ENCODE measurements at regions not wholly inside any gene's neighbourhood (a gene's known extent, or its start where the extent isn't known, plus 50 kb on each side); places are given as distances from the start of the nearest gene placed in this dataset.

DNA sequence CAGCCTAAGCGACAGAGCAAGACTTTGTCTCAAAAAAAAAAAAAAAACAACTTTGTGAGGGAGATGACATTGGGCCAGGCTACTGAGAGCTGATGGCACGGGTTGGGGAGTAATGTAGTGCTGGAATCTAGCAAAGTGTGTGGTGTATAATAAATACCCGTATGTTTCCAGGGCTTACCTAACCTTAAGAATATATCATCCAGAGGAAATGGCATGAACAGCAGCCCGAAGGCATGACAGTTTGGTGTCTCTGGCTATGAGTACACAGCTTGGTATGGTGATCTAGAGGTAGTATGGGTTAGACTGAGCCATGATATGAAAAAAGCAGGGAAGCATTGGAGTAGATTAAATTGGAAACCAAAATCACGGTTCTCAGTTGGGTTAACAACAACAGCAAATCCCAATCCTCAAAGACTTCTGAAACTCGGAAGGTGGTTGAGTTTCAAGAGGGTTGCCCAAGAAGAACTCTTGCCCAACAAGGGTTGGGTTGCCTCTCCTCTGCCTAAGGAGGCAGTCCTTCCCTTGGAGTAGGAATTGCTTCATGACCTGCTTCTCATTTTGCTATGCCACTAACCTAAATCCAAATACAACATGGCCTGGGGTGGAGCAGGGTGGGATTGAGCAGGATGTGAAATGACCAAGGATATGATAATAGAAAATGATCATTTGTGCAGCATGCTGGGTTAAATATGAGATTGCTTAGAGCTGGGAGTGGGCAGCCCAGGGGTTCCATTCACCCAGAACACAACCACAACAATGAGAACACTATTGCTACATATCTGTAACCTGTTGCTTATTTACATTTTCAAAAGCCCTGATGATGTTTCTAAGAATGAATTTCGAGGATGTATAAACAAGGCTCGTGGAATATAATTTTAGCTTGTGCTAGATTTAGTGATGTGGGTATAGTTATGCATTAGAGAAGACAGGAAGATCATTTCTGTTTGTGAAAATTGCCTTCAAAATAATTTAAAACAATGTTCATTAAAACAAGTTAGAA lies 64.6 kb upstream of the ZFR start:
- Histone ChIP-seq H3K9me3 (replicated peaks) (no peaks in the 10 kb centered on the region), H3K27ac (no peak overlapping the region), H3K36me3 (no peaks in the 10 kb centered on the region), H3K4me1 (replicated peaks) (peaks cover 42% of the 10 kb centered on the region), H3K27me3 (replicated peaks) (no peaks in the 10 kb centered on the region), H3K4me3 (no peak overlapping the region)
- no peak for DNase-seq (ENCODE audit: low read depth in 1 of 2, low spot score in 2 of 2)

GRCh38 chr5:32507738-32508434 lies 63.3 kb upstream of the ZFR start:
- H3K4me1 ChIP-seq (replicated peaks): peaks cover 52% of the 10 kb centered on the region
- no peaks in the 10 kb centered on the region for H3K9me3 ChIP-seq (replicated peaks)
- H3K27ac ChIP-seq: no peak overlapping the region
- H3K27me3 ChIP-seq (replicated peaks): no peaks in the 10 kb centered on the region
- H3K36me3 ChIP-seq: no peaks in the 10 kb centered on the region
- H3K4me3 ChIP-seq: no peak overlapping the region
- DNase-seq (ENCODE audit: low read depth in 1 of 2, low spot score in 2 of 2): peak in 1 of 2 experiments; percentile 37

DNA sequence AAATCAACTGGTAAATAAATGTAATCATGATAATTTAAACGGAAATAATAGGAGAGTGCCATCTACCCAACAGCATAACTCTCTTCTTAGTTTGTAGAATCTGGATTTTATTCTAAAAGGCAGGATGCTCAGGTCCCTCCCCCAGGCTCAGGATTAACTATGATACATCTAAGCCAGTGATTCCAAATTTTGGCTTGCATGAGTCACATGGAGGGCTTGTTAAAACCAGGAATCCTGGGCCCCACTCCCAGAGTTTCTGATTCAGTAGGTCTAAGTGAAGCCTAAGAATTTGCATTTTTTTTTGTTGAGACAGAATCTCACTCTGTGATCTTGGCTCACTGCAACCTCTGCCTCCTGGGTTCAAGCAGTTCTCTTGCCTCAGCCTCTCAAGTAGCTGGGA lies 62.3 kb upstream of the ZFR start:
- Histone ChIP-seq H3K9me3 (replicated peaks) (no peaks in the 10 kb centered on the region), H3K27me3 (replicated peaks) (no peaks in the 10 kb centered on the region), H3K4me1 (replicated peaks) (peaks cover 54% of the 10 kb centered on the region), H3K27ac (no peak overlapping the region), H3K4me3 (no peak overlapping the region), H3K36me3 (no peaks in the 10 kb centered on the region)
- peak in 1 of 2 experiments; percentile 50 for DNase-seq (ENCODE audit: low read depth in 1 of 2, low spot score in 2 of 2)

DNA sequence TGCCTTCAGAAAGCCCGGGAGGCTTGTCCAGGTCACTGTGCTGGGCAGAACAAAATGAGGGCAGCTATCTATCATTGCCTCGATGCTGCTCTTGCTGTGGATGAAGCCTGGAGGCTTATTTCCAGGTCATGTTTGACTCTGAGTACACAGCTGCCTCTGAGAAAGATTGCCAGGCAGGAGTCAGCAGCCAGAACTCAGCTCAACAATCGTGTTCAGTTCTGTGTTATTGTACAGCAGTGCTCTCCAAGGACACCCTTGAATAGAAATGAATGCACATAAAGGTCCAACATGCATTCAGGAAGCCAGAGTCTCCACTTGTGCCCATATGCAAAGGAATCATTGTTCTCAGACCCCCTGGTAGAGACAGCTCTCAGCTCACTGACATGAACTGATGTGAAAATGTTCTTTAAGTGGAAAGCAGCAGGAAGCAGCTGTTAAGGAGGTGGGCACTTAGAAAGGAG lies 61.7 kb upstream of the ZFR start:
- no peak overlapping the region for H3K27ac ChIP-seq
- no peak overlapping the region for H3K4me3 ChIP-seq
- no peaks in the 10 kb centered on the region for H3K9me3 ChIP-seq (replicated peaks)
- no peak for DNase-seq (ENCODE audit: low read depth in 1 of 2, low spot score in 2 of 2)
- no peaks in the 10 kb centered on the region for H3K36me3 ChIP-seq
- peaks cover 54% of the 10 kb centered on the region for H3K4me1 ChIP-seq (replicated peaks)
- H3K27me3 ChIP-seq (replicated peaks): no peaks in the 10 kb centered on the region

DNA sequence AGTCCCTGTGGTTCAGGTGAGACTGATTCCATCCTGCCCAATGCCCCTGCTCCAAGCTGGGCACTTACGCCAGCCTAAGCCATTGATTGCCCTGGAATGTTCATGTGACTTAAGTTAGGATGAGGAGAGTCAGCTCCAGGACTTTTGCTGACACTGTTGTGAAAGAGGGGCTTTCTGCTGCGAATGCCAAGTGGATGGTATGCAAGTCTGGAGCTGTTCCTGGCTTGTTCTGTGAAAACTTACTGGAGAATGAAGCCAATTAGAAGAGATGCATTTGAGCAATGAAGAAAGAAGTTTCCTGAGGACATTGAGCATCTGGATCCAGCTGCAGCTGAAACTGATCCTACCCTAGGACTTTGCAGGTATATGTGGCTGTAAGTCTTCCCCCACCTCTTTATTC lies 61.2 kb upstream of the ZFR start:
- no peaks in the 10 kb centered on the region for H3K36me3 ChIP-seq
- peaks cover 54% of the 10 kb centered on the region for H3K4me1 ChIP-seq (replicated peaks)
- H3K9me3 ChIP-seq (replicated peaks): no peaks in the 10 kb centered on the region
- DNase-seq (ENCODE audit: low read depth in 1 of 2, low spot score in 2 of 2): no peak
- no peaks in the 10 kb centered on the region for H3K27me3 ChIP-seq (replicated peaks)
- no peak overlapping the region for H3K27ac ChIP-seq
- no peak overlapping the region for H3K4me3 ChIP-seq

DNA sequence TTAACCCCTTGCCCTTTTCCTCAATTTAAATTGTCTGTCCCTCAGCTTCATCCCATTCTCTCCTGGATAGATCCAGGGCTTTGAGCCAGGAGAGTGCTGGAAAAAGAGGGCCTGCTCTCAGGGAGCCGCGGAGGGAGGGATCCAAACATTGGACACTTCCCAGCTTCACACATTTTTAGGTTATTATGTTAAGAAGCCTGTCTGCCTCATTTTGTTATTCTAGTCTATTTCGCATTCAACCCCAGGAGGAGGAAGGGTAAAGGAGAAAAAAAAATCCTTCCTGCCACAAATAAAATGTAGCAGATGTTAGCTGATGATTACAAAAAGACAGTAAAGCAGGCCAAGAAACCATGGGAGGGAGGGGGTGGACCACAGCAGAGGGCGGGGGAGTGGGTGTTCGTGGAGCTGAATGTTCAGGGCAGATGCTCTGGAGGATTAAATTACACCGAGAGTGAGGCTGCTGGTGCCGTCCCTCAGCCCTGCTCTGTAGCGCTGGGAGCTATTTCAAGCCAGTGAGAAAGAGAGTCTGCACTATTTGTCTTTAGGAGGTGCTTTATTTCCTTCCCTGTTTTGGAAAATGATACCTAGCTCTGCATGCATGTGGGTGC lies 60.6 kb upstream of the ZFR start:
- Histone ChIP-seq H3K4me1 (replicated peaks) (peaks cover 54% of the 10 kb centered on the region), H3K36me3 (no peaks in the 10 kb centered on the region), H3K4me3 (no peak overlapping the region), H3K27me3 (replicated peaks) (no peaks in the 10 kb centered on the region), H3K9me3 (replicated peaks) (no peaks in the 10 kb centered on the region), H3K27ac (peak overlapping the region; percentile 35)
- DNase-seq (ENCODE audit: low read depth in 1 of 2, low spot score in 2 of 2): peak; percentile 46 to 51

DNA sequence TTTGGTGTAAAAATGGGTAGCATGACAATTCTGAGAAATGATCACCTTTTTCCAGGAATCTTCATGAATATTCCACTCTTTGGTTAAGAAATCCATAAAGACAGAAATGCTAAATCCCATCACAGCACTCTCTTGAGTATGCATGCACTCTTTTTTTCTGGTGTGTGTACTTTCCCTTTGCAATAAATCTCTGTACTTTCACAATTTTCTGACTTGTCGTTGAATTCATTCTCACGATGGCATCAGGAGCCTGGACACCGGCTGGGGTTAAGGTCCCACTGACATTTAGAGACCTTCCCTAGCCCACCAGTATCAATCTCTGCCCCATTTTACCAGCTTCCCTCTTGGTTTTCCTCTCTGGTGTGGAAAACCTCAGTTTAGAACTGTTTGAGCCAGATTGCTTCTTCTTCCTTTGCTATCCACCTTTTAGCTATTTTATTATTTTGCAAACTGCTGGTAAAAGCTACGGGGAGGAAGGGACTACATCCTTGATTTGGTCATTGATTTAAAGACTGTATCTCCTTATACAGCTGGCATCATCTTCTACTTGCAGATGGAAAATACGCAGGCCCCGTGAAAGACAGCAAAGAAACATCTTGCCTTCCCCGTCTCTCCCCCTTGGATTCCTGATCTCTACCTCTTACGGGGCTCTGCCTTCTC lies 59.9 kb upstream of the ZFR start:
- DNase-seq (ENCODE audit: low read depth in 1 of 2, low spot score in 2 of 2): no peak

GRCh38 chr5:32503261-32503660 lies 58.7 kb upstream of the ZFR start:
- Histone ChIP-seq H3K27me3 (replicated peaks) (no peaks in the 10 kb centered on the region), H3K4me3 (no peak overlapping the region), H3K36me3 (no peaks in the 10 kb centered on the region), H3K27ac (peak overlapping the region; percentile 27; the same call in 1 of the 2 replicates), H3K9me3 (replicated peaks) (no peaks in the 10 kb centered on the region), H3K4me1 (replicated peaks) (peaks cover 52% of the 10 kb centered on the region)
- peak; percentile 66 to 71 for DNase-seq (ENCODE audit: low read depth in 1 of 2, low spot score in 2 of 2)

More for the DNA sequence above, 59.9 kb upstream of the ZFR start:
- H3K4me3 ChIP-seq: no peak overlapping the region
- no peaks in the 10 kb centered on the region for H3K9me3 ChIP-seq (replicated peaks)
- H3K27me3 ChIP-seq (replicated peaks): no peaks in the 10 kb centered on the region
- no peaks in the 10 kb centered on the region for H3K36me3 ChIP-seq
- peak overlapping the region; percentile 35 for H3K27ac ChIP-seq
- peaks cover 54% of the 10 kb centered on the region for H3K4me1 ChIP-seq (replicated peaks)

DNA sequence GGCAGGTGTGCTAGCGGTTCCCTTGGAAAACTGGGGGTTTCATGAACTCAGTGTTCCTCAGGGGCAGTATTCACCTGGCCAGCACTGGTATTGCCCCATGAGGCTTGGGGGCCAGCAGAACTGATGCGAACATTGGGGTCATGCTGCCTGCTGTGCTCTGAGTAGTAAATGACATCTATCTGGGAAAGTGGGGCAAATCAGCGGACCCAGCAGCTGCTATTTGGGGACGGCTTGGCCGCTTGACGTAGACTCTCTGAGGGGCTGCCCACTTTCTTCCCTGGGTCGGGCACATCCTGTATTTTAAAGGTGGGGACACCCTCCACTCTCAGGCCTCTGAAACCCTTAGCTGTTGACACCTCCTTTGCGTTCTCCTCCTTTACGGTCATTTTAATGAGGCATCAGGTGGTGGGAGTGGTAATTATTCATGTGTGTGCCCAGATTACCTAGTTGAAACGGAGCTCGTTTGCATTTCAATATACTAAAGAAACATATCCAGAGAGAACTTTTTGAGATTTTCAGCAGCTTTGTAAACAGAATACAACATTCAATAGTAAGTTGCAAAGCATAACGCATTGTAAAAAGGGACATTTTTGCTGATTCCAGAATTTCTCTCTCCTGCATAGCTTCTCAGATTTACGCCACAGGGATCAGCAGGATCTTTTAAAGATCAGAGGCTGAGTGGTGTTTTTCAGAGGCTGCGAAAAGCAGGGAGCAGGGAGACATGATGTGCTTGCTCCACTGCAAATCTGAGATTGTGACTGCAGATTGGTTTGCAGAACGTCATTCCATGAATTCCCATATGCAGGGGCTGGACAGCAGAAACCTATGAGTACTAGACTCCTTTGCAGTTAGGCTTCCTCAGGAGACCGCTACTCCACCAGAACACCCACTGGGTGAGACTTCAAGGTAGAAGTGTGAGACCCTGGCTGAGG lies 56.8 kb upstream of the ZFR start:
- H3K9me3 ChIP-seq (replicated peaks): no peaks in the 10 kb centered on the region
- H3K4me3 ChIP-seq: no peak overlapping the region
- no peaks in the 10 kb centered on the region for H3K36me3 ChIP-seq
- DNase-seq (ENCODE audit: low read depth in 1 of 2, low spot score in 2 of 2): no peak
- H3K4me1 ChIP-seq (replicated peaks): peaks cover 32% of the 10 kb centered on the region
- H3K27me3 ChIP-seq (replicated peaks): no peaks in the 10 kb centered on the region
- no peak overlapping the region for H3K27ac ChIP-seq

DNA sequence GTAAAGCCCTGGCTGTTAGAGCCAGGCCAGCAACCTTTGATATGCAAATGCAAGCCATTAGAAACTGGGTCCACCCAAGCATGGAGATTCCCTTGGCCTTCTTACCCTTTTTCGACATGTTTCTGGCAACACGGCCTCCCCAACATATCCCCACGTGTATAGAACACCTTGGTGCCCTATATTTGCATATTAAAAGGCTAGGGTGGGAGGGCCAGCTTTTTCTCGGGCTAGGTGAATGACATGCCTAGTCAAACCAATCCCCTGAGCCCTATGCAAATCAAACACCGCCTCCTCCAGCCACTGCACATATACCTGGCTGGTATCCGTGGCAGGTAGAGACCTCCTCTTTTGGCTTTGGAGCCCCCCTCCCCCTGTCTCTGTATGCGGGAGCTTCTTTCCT lies 55.6 kb upstream of the ZFR start:
- no peak for DNase-seq (ENCODE audit: low read depth in 1 of 2, low spot score in 2 of 2)
- Histone ChIP-seq H3K36me3 (no peaks in the 10 kb centered on the region), H3K4me3 (no peak overlapping the region), H3K9me3 (replicated peaks) (no peaks in the 10 kb centered on the region), H3K27ac (no peak overlapping the region), H3K4me1 (replicated peaks) (peaks cover 22% of the 10 kb centered on the region), H3K27me3 (replicated peaks) (no peaks in the 10 kb centered on the region)

DNA sequence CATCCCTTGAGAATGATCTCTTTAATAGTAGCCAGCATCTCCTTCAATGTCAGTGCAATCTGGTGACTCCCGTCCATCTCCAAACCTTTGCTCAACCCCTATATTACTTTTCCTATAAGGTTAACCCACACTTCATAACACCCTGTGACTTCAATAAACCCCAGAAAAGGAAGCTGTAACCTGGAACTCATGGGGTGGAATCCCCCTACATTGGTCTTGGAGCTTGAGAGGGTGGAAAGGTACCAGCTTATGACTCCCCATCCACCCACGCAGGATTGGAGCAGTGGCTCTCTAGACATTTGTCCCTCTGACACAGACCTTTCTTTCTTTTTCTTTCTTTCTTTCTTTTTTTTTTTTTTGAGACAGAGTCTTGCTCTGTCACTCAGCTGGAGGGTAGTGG lies 54.7 kb upstream of the ZFR start:
- H3K27me3 ChIP-seq (replicated peaks): no peaks in the 10 kb centered on the region
- H3K36me3 ChIP-seq: no peaks in the 10 kb centered on the region
- no peaks in the 10 kb centered on the region for H3K9me3 ChIP-seq (replicated peaks)
- DNase-seq (ENCODE audit: low read depth in 1 of 2, low spot score in 2 of 2): no peak
- H3K4me3 ChIP-seq: no peak overlapping the region
- H3K27ac ChIP-seq: no peak overlapping the region
- H3K4me1 ChIP-seq (replicated peaks): peaks cover 13% of the 10 kb centered on the region

GRCh38 chr5:32498484-32498883 lies 53.9 kb upstream of the ZFR start:
- Histone ChIP-seq H3K36me3 (no peaks in the 10 kb centered on the region), H3K27ac (no peak overlapping the region), H3K9me3 (replicated peaks) (no peaks in the 10 kb centered on the region), H3K4me1 (replicated peaks) (peaks cover 5% of the 10 kb centered on the region; the same call in 1 of the 2 replicates), H3K4me3 (no peak overlapping the region), H3K27me3 (replicated peaks) (no peaks in the 10 kb centered on the region)
- DNase-seq (ENCODE audit: low read depth in 1 of 2, low spot score in 2 of 2): no peak
